CD4-positive, alpha-beta memory T cell (primary cell): ENCODE measurements at regions not wholly inside any gene's neighbourhood (a gene's known extent, or its start where the extent isn't known, plus 50 kb on each side); places are given as distances from the start of the nearest gene placed in this dataset.

ENCODE experiments used
- CTCF ChIA-PET: fragments of 350-600 bp; sonication (Branson Sonifier 250); formaldehyde crosslinking; loops from one replicate; lab custom pipeline; 2021; ENCODE audit warnings: inconsistent platforms; ENCODE audit not compliant: partially characterized antibody; lab: Charles Lee
- POLR2A ChIA-PET: fragments of 350-600 bp; sonication (Branson Sonifier 250); formaldehyde crosslinking; loops from one replicate; lab custom pipeline; 2021; ENCODE audit not compliant: partially characterized antibody; lab: Charles Lee
- DNase-seq, 5 donors: peaks; one replicate each; pipeline versions ENCODE4 v3.0.0 to v3.0.0-alpha.2; 2020 to 2022; ENCODE audit warnings: mixed read lengths in 1 of 5
- H3K27ac ChIP-seq: one replicate; pipeline ENCODE4 v1.7.0; 2013; ENCODE audit warnings: low read depth, low read length
- H3K27me3 ChIP-seq: 2 replicates; pipeline ENCODE4 v1.7.0; 2013; ENCODE audit warnings: mild to moderate bottlenecking, low read length, moderate library complexity; ENCODE audit not compliant: insufficient read depth
- H3K36me3 ChIP-seq: 2 replicates; pipeline ENCODE4 v1.7.0; 2013; ENCODE audit warnings: mild to moderate bottlenecking, low read length, moderate library complexity; ENCODE audit not compliant: insufficient read depth
- H3K4me1 ChIP-seq: 2 replicates; pipeline ENCODE4 v1.7.0; 2013; ENCODE audit warnings: mild to moderate bottlenecking, low read length, moderate library complexity; ENCODE audit not compliant: insufficient read depth
- H3K4me3 ChIP-seq, 2 donors: one replicate each; pipeline ENCODE4 v1.7.0; 2013; ENCODE audit warnings: low read length in 2 of 2, mild to moderate bottlenecking in 1 of 2
- H3K9me3 ChIP-seq, 2 donors: one replicate each; pipeline ENCODE4 v1.7.0; 2013; ENCODE audit warnings: low read length in 2 of 2, control low read depth in 1 of 2; ENCODE audit not compliant: control insufficient read depth in 1 of 2
- H3K27ac Mint-ChIP-seq, 7 donors: one replicate each; pipeline ENCODE4 v1.8.0; 2020 to 2021; ENCODE audit warnings: mixed read lengths in 7 of 7, mild to moderate bottlenecking in 6 of 7, inconsistent platforms in 3 of 7, moderate library complexity in 3 of 7
- H3K27me3 Mint-ChIP-seq, 2 donors: one replicate each; pipeline ENCODE4 v1.8.0; 2020 to 2021; ENCODE audit warnings: mixed read lengths in 2 of 2
- H3K36me3 Mint-ChIP-seq, 2 donors: one replicate each; pipeline ENCODE4 v1.8.0; 2020 to 2021; ENCODE audit warnings: mixed read lengths in 2 of 2, inconsistent platforms in 1 of 2, mild to moderate bottlenecking in 1 of 2
- H3K4me1 Mint-ChIP-seq, 4 donors: one replicate each; pipeline ENCODE4 v1.8.0; 2020 to 2021; ENCODE audit warnings: mixed read lengths in 4 of 4, mild to moderate bottlenecking in 1 of 4
- H3K4me3 Mint-ChIP-seq, 8 donors: one replicate each; pipeline ENCODE4 v1.8.0; 2020 to 2021; ENCODE audit warnings: mixed read lengths in 8 of 8, mild to moderate bottlenecking in 7 of 8, moderate library complexity in 6 of 8, inconsistent platforms in 3 of 8
- H3K9me3 Mint-ChIP-seq, 8 donors: one replicate each; pipeline ENCODE4 v1.8.0; 2020 to 2021; ENCODE audit warnings: mixed read lengths in 8 of 8, mild to moderate bottlenecking in 5 of 8, inconsistent platforms in 3 of 8, moderate library complexity in 1 of 8
- intact Hi-C: fragments of 100-400 bp; cut with micrococcal nuclease; formaldehyde crosslinking; loops from one replicate; pipeline ENCODE4 v1.15.1; 2023

DNA sequence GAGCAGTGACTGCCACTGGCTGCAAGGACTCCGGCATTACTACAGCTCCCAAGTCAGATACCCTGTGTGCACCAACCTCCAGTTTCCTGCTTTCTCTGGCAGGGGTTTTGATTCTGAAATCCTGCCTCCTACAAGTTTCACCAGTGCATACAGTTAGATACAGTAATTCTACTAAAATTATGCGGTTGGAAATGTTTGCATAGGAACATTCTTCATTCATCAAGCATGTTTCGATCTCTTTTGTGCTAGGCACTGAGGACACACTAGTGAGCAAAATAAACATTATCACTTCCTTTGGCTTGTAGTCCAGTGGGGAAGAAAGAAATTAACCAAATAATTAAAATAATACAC, 152.2 kb downstream of the TMEM167A start:
- Mint-ChIP-seq H3K9me3 (no peaks in the 10 kb centered on the region), H3K36me3 (no peaks in the 10 kb centered on the region), H3K27ac (no peak overlapping the region), H3K4me1 (peaks cover 0 to 2% (median under 1%) of the 10 kb centered on the region in 4 donors), H3K4me3 (no peak overlapping the region), H3K27me3 (no peaks in the 10 kb centered on the region)
- Histone ChIP-seq H3K4me1 (no peaks in the 10 kb centered on the region), H3K27me3 (no peaks in the 10 kb centered on the region), H3K4me3 (no peak overlapping the region), H3K9me3 (no peaks in the 10 kb centered on the region), H3K27ac (no peak overlapping the region), H3K36me3 (no peaks in the 10 kb centered on the region)
- DNase-seq: no peak
- ChIA-PET POLR2A (no interaction called here), CTCF (no interaction called here)
- intact Hi-C loops: no loop called here

- Mint-ChIP-seq H3K9me3 (no peaks in the 10 kb centered on the region), H3K27ac (no peak overlapping the region), H3K4me3 (no peak overlapping the region), H3K36me3 (no peaks in the 10 kb centered on the region), H3K27me3 (no peaks in the 10 kb centered on the region), H3K4me1 (peaks cover 0 to 2% (median under 1%) of the 10 kb centered on the region in 4 donors)
- Histone ChIP-seq H3K4me1 (no peaks in the 10 kb centered on the region), H3K9me3 (no peaks in the 10 kb centered on the region), H3K4me3 (no peak overlapping the region), H3K27ac (no peak overlapping the region), H3K27me3 (no peaks in the 10 kb centered on the region), H3K36me3 (no peaks in the 10 kb centered on the region)
- intact Hi-C loops: no loop called here
- ChIA-PET POLR2A (no interaction called here), CTCF (no interaction called here)
- no peak for DNase-seq
These were observed 152.8 kb downstream of the TMEM167A start for GRCh38 chr5:82924226-82925060.

GRCh38 chr5:82922086-82922734, 155.0 kb downstream of the TMEM167A start:
- Mint-ChIP-seq H3K9me3 (peaks cover 0 to 4% (median under 1%) of the 10 kb centered on the region in 8 donors), H3K27ac (no peak overlapping the region), H3K36me3 (no peaks in the 10 kb centered on the region), H3K4me1 (peaks cover 0 to 2% (median under 1%) of the 10 kb centered on the region in 4 donors), H3K4me3 (no peak overlapping the region), H3K27me3 (no peaks in the 10 kb centered on the region)
- CTCF ChIA-PET: no interaction called here
- POLR2A ChIA-PET: no interaction called here
- Histone ChIP-seq H3K4me1 (no peaks in the 10 kb centered on the region), H3K27me3 (no peaks in the 10 kb centered on the region), H3K4me3 (no peak overlapping the region), H3K9me3 (no peaks in the 10 kb centered on the region), H3K36me3 (no peaks in the 10 kb centered on the region), H3K27ac (no peak overlapping the region)
- DNase-seq: no peak
- intact Hi-C loops: no loop called here

GRCh38 chr5:82918311-82919031, 158.7 kb downstream of the TMEM167A start:
- H3K36me3 ChIP-seq: no peaks in the 10 kb centered on the region
- Mint-ChIP-seq H3K4me3 (no peak overlapping the region), H3K9me3 (peaks cover 3 to 31% (median 22%) of the 10 kb centered on the region in 8 donors), H3K27me3 (no peaks in the 10 kb centered on the region), H3K4me1 (no peaks in the 10 kb centered on the region), H3K27ac (no peak overlapping the region), H3K36me3 (peaks cover 2 to 4% of the 10 kb centered on the region in 2 donors)
- ChIA-PET POLR2A (no interaction called here), CTCF (no interaction called here)
- intact Hi-C loops: no loop called here
- no peaks in the 10 kb centered on the region for H3K9me3 ChIP-seq
- no peaks in the 10 kb centered on the region for H3K4me1 ChIP-seq
- no peak overlapping the region for H3K27ac ChIP-seq
- DNase-seq: no peak
- no peaks in the 10 kb centered on the region for H3K27me3 ChIP-seq
- H3K4me3 ChIP-seq: no peak overlapping the region

DNA sequence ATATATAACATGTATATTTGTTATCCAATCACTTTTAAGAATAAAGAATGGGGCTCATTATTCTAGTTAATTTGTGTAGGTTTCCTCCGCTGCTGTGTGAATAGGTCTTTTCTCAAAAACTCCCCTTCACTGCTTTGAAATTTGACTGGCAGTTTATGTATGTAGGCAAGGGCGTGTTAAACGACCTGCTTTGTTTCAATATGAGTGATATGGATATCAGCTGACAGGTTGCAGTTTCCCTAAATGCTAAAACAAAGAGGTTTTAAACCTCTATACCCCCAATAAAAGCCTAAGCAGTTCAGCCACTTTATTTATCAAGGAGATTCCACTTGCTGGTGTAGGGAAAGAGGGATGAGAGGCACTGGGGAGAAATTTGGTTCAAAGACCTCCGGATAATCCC, 159.6 kb downstream of the TMEM167A start:
- intact Hi-C loops: no loop called here
- H3K4me3 Mint-ChIP-seq: no peak overlapping the region
- H3K4me1 Mint-ChIP-seq: no peaks in the 10 kb centered on the region
- no peak overlapping the region for H3K27ac Mint-ChIP-seq
- Histone ChIP-seq H3K27me3 (no peaks in the 10 kb centered on the region), H3K27ac (no peak overlapping the region), H3K36me3 (no peaks in the 10 kb centered on the region), H3K4me3 (no peak overlapping the region), H3K9me3 (no peaks in the 10 kb centered on the region), H3K4me1 (no peaks in the 10 kb centered on the region)
- H3K36me3 Mint-ChIP-seq: peaks cover 2 to 4% of the 10 kb centered on the region in 2 donors
- DNase-seq: no peak
- peaks cover 3 to 31% (median 22%) of the 10 kb centered on the region in 8 donors for H3K9me3 Mint-ChIP-seq
- CTCF ChIA-PET: no interaction called here
- no peaks in the 10 kb centered on the region for H3K27me3 Mint-ChIP-seq
- POLR2A ChIA-PET: no interaction called here

GRCh38 chr5:82913971-82914370, 163.2 kb downstream of the TMEM167A start:
- Mint-ChIP-seq H3K27ac (no peak overlapping the region), H3K27me3 (peaks cover 5 to 6% of the 10 kb centered on the region in 2 donors), H3K4me3 (no peak overlapping the region), H3K9me3 (peaks cover 3 to 31% (median 23%) of the 10 kb centered on the region in 8 donors), H3K36me3 (peaks cover 2 to 4% of the 10 kb centered on the region in 2 donors), H3K4me1 (no peaks in the 10 kb centered on the region)
- no peaks in the 10 kb centered on the region for H3K9me3 ChIP-seq
- DNase-seq: no peak
- H3K4me3 ChIP-seq: no peak overlapping the region
- ChIA-PET POLR2A (no interaction called here), CTCF (no interaction called here)
- no peaks in the 10 kb centered on the region for H3K4me1 ChIP-seq
- no peaks in the 10 kb centered on the region for H3K36me3 ChIP-seq
- no peak overlapping the region for H3K27ac ChIP-seq
- H3K27me3 ChIP-seq: no peaks in the 10 kb centered on the region
- intact Hi-C loops: no loop called here

- no peak for DNase-seq
- Mint-ChIP-seq H3K27me3 (peaks cover 5 to 6% of the 10 kb centered on the region in 2 donors), H3K9me3 (peaks cover 3 to 31% (median 22%) of the 10 kb centered on the region in 8 donors), H3K4me1 (no peaks in the 10 kb centered on the region), H3K36me3 (peaks cover 2 to 4% of the 10 kb centered on the region in 2 donors), H3K27ac (no peak overlapping the region), H3K4me3 (no peak overlapping the region)
- Histone ChIP-seq H3K4me1 (no peaks in the 10 kb centered on the region), H3K36me3 (no peaks in the 10 kb centered on the region), H3K9me3 (no peaks in the 10 kb centered on the region), H3K4me3 (no peak overlapping the region), H3K27ac (no peak overlapping the region), H3K27me3 (no peaks in the 10 kb centered on the region)
- intact Hi-C loops: no loop called here
- POLR2A ChIA-PET: no interaction called here
- CTCF ChIA-PET: interaction anchor here (1.4 kb wide), 1 partner anchor 10 kb away, joined by 3 read pairs; no protein-coding TSS in a partner anchor
These were observed 164.7 kb downstream of the TMEM167A start for GRCh38 chr5:82912462-82912861.
